ENCODE measurements at regions not wholly inside any gene's neighbourhood (a gene's known extent, or its start where the extent isn't known, plus 50 kb on each side); places are given as distances from the start of the nearest gene placed in this dataset.

DNA sequence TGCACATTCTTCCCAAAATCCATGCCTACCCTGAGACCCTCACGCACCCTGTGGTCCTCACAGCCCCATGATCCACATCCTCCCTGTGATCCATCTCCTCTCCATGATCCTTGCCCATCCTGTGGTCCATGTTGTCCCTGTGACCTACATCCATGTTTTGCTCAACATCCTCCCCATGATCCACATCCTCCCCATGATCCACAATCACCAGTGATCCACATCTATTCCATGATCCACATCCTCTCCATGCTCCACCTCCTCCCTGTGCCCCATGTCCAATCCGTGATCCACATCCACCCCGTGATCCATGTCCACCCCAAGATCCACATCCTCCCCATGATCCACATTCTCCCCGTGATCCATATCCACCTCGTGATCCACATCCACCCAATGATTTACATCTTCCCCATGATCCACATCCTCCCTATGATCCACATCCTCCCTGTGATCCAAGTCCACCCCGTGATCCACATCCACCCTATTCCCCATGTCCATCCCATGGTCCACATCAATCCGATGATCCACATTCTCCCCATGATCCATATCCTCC, 281.2 kb downstream of the MYCN start:
- TF ChIP-seq, protein P1, sequence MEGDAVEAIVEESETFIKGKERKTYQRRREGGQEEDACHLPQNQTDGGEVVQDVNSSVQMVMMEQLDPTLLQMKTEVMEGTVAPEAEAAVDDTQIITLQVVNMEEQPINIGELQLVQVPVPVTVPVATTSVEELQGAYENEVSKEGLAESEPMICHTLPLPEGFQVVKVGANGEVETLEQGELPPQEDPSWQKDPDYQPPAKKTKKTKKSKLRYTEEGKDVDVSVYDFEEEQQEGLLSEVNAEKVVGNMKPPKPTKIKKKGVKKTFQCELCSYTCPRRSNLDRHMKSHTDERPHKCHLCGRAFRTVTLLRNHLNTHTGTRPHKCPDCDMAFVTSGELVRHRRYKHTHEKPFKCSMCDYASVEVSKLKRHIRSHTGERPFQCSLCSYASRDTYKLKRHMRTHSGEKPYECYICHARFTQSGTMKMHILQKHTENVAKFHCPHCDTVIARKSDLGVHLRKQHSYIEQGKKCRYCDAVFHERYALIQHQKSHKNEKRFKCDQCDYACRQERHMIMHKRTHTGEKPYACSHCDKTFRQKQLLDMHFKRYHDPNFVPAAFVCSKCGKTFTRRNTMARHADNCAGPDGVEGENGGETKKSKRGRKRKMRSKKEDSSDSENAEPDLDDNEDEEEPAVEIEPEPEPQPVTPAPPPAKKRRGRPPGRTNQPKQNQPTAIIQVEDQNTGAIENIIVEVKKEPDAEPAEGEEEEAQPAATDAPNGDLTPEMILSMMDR (IDR thresholded peaks at IDR 0.05) = no peak
- no peak for TF ChIP-seq POLR2A (IDR thresholded peaks at IDR 0.05)
- no peak for TF ChIP-seq POLR2AphosphoS5 (IDR thresholded peaks at IDR 0.05)

Data from sigmoid colon (tissue), 4 donors.